HG02678 (cell line): ENCODE measurements at regions not wholly inside any gene's neighbourhood (a gene's known extent, or its start where the extent isn't known, plus 50 kb on each side); places are given as distances from the start of the nearest gene placed in this dataset.

Source experiments
- ATAC-seq: cut with Tn5 transposase; IDR thresholded peaks from one replicate; pipeline ENCODE4 v1.9.1; 2021; ENCODE audit warnings: mild to moderate bottlenecking, moderate library complexity; ENCODE audit not compliant: unreplicated experiment

DNA sequence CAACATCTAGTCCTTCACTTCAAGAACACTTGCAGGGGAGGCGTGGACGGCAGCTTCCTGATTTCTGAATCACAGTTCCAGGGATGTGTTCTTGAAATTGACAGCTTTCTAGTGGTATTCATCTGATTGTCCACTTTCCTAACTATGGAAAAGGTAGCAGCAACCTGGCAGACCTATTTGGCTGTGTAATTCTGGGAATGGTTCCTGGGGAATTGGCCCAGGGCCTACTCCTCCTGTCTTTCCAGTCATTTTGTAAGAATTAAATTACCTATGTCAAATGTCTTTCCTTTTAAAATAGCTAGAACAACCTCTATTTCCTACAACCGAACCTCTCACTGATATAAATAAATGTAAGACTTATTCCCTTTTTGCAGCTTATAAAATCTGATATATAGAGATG is 85.5 kb upstream of the RSPO3 start:
- no peak for ATAC-seq

DNA sequence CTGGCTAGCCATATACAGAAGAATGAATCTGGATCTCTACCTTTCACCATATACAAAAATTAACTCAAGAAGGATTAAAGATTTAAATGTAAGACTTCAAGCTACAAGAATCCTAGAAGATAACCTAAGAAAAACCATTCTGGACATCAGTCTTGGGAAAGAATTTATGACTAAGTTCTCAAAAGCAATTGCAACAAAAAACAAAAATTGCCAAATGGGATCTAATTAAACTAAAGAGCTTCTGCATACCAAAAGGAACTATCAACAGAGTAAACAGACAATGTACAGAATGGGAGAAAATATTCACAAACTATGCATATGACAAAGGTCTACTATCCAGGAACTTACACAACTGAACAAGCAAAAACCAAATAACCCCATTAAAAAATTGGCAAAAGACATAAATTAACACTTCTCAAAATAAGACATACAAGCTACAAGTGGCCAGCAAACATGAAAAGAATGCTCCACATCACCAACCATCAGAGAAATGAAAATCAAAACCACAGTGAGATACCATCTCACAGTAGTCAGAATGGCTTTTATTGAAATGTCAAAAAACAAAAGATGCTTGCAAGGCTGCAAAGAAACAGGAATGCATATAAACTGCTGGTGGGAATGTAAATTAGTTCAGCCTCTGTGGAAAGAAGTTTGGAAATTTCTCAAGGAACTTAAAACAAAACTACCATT is 66.8 kb upstream of the RSPO3 start:
- ATAC-seq: no peak

DNA sequence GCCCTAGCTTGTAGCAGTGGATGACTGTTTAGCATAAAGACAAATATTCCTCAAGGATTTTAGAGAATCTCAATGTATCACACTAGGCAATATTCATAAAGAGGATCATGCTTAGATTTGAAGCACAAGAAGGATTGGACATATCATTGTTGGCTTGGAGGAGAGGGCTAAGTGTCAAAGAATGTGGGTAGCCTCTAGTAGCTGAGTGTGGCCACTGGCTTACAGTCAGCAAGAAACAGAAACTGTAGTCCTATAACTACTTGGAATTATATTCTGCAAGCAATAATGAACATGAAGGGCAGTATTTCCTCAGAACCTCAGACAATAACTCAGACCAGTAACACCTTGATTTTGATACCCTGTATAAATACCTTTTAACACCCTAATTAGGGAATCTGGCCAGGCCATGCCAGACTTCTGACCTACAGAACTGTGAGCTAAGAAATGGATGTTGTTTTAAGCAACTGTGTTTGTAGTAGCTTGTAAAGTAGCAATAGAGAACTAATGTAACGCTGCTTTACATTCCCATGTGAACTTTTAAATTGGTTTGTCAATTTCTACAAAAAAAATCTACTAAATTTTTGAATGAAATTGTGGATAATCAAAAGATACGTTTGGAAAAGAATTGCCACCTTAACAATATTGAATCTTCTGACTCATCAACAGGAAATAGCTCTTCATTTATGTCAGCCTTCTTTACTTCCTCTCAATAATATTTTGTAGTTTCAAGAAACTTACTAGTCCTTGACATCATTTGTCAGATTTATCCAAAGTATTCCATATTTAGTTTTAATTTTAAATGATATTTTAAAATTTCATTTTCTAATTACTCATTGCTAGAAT is 65.2 kb upstream of the RSPO3 start:
- no peak for ATAC-seq

DNA sequence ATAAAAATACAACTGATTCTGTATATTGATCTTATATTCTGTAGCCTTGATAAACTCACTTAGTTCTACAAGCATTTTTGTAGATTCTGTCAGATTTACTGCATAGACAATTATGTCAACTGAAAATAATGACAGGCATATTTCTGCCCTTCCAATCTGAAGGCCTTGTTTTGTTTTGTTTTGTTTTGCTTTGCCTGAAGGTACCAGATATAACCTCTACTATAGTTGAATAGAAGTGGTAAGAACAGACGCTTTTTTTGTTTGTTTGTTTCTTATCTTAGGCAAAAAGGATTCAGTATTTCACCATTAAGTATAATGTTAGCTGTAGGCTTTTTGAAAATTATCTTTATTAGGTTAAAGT is 64.6 kb upstream of the RSPO3 start:
- no peak for ATAC-seq

DNA sequence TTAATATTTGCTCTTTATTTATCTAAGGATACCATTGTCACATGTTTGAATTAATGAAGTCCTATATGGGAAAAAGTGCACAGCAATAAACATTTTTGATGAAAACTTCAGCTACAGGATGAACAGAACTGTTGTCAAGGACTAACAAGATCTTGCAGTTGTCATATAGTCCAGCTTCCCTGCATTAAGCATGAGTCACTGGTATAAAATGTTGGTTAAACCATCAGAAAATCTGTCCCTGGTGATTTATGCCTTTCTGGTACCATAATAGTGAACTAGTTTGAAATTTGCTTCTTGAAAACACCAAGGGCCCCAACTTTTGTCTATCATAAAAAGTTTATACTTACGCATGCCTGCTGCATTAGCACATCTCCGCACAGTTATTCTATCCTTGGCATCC is 60.4 kb upstream of the RSPO3 start:
- no peak for ATAC-seq

DNA sequence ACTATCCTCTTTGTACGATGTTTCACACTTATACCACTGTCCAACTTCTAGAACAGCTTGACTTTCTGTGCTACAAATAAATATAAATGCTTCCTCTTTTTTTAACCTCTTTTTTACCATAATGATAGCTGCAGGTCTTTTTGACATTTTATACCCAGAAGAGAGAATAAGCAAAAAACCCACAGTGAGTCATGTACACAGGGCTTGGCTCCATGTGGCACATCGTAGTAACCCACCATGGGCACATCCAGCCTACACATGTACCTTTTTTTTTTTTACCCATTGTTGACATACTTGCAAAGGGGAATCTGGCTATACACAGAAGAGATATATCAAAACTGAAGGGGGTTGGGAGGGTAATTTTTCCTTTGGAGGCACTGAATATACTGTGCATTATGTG is 59.5 kb upstream of the RSPO3 start:
- no peak for ATAC-seq
